ENCODE measurements at regions not wholly inside any gene's neighbourhood (a gene's known extent, or its start where the extent isn't known, plus 50 kb on each side); places are given as distances from the start of the nearest gene placed in this dataset.

DNA sequence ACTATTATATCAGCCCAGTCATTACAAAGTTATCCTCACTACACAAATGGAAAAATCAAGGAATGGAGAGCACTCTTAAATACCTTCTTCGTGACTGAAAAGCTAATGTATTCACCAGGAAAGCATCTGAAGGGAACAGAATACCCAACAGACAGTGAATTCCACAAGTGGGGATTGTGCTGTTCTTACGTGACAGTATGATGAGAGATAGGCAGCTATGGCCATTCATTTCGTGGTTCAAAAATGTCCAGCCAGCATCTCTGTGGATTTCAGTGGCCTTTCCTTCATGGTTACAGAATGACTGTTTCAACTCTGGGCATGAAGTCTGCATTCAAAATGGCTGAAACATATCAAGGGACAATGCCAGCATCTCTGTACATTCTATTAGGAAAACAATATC is 323.8 kb downstream of the PRELID2 start:
- TF ChIP-seq, protein P1, sequence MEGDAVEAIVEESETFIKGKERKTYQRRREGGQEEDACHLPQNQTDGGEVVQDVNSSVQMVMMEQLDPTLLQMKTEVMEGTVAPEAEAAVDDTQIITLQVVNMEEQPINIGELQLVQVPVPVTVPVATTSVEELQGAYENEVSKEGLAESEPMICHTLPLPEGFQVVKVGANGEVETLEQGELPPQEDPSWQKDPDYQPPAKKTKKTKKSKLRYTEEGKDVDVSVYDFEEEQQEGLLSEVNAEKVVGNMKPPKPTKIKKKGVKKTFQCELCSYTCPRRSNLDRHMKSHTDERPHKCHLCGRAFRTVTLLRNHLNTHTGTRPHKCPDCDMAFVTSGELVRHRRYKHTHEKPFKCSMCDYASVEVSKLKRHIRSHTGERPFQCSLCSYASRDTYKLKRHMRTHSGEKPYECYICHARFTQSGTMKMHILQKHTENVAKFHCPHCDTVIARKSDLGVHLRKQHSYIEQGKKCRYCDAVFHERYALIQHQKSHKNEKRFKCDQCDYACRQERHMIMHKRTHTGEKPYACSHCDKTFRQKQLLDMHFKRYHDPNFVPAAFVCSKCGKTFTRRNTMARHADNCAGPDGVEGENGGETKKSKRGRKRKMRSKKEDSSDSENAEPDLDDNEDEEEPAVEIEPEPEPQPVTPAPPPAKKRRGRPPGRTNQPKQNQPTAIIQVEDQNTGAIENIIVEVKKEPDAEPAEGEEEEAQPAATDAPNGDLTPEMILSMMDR (IDR thresholded peaks at IDR 0.05) = no peak
- no peak for TF ChIP-seq POLR2A (IDR thresholded peaks at IDR 0.05)
- TF ChIP-seq POLR2AphosphoS5 (IDR thresholded peaks at IDR 0.05; ENCODE audit: insufficient read depth in 1 of 2, low read depth in 1 of 2) = no peak

All from vagina (tissue), 2 donors.